Smooth muscle cell (in vitro differentiated cells): ENCODE measurements at regions not wholly inside any gene's neighbourhood (a gene's known extent, or its start where the extent isn't known, plus 50 kb on each side); places are given as distances from the start of the nearest gene placed in this dataset.

Source experiments
- DNase-seq: peaks from one replicate; lab custom pipeline; 2025; ENCODE audit not compliant: unreplicated experiment; lab: John Stamatoyannopoulos, UW
- H2AFZ ChIP-seq: fragments of 200-600 bp; sonication (generic); 2 replicates; pipeline ENCODE4 v1.6.0; 2016; ENCODE audit warnings: antibody characterized with exemption, low read depth, mild to moderate bottlenecking
- H3F3A ChIP-seq: fragments of 200-600 bp; sonication (generic); 2 replicates; pipeline ENCODE4 v1.6.0; 2017; ENCODE audit warnings: antibody characterized with exemption, low read depth
- H3K27ac ChIP-seq: fragments of 200-600 bp; sonication (generic); 2 replicates; pipeline ENCODE4 v1.5.1; 2016; ENCODE audit warnings: low read depth, mild to moderate bottlenecking
- H3K27me3 ChIP-seq: fragments of 200-600 bp; sonication (generic); 2 replicates; pipeline ENCODE4 v1.6.1; 2016; ENCODE audit warnings: low read depth, mild to moderate bottlenecking
- H3K36me3 ChIP-seq: fragments of 200-600 bp; sonication (generic); 2 replicates; pipeline ENCODE4 v1.5.1; 2016; ENCODE audit warnings: low read depth
- H3K4me1 ChIP-seq: fragments of 200-600 bp; sonication (generic); 2 replicates; pipeline ENCODE4 v1.5.1; 2016; ENCODE audit warnings: low read depth
- H3K4me2 ChIP-seq: fragments of 200-600 bp; sonication (generic); 2 replicates; pipeline ENCODE4 v1.6.0; 2016; ENCODE audit warnings: mild to moderate bottlenecking
- H3K4me3 ChIP-seq: fragments of 200-600 bp; sonication (generic); 2 replicates; pipeline ENCODE4 v1.5.1; 2016; ENCODE audit warnings: mild to moderate bottlenecking
- H3K79me2 ChIP-seq: fragments of 200-600 bp; sonication (generic); 2 replicates; pipeline ENCODE4 v1.6.0; 2016; ENCODE audit warnings: low read depth, mild to moderate bottlenecking
- H3K9ac ChIP-seq: fragments of 200-600 bp; sonication (generic); 2 replicates; pipeline ENCODE4 v1.6.0; 2016; ENCODE audit warnings: low read depth
- H3K9me3 ChIP-seq: fragments of 200-600 bp; sonication (generic); replicated peaks from 2 replicates; pipeline ENCODE4 v1.5.1; 2016; ENCODE audit warnings: low read depth
- H4K20me1 ChIP-seq: fragments of 200-600 bp; sonication (generic); 2 replicates; pipeline ENCODE4 v1.6.0; 2016; ENCODE audit warnings: low read depth
- WGBS: methylation state at CpG from one replicate; pipeline ENCODE4 v1.1.7; 2016; ENCODE audit warnings: low lambda C conversion rate; 5-methylcytosine and 5-hydroxymethylcytosine counted together
- TF ChIP-seq, protein P1 (sequence below): fragments of 200-600 bp; sonication (generic); IDR thresholded peaks from 2 replicates; pipeline ENCODE4 v1.5.1; 2017; ENCODE audit warnings: borderline replicate concordance, mild to moderate bottlenecking, antibody characterized with exemption; ENCODE audit not compliant: insufficient read depth, poor library complexity, severe bottlenecking

DNA sequence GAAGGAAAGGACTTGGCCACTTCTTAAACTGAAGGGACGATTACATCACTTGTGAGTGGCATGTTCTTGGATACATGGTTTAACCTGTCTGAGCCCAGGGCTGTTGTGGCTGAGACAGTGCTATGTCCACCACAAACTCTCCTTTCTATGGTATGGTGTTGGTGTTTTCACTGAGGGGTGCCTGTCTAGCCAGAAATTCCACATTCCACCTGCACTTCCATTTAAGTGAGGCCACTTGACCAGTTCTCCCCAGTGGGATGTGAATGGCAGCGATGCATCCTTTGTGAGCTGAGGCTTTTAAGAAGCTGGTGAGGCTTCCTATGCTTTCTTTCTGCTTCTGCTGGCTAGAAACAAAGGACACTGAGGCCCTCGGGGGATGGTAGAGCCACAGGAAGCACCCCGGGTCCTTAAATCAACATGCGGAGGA, 151.4 kb upstream of the CHD6 start:
- Histone ChIP-seq H4K20me1 (no peaks in the 10 kb centered on the region), H3K4me2 (no peak overlapping the region), H3F3A (no peaks in the 10 kb centered on the region), H3K36me3 (no peaks in the 10 kb centered on the region), H3K79me2 (no peaks in the 10 kb centered on the region), H2AFZ (no peak overlapping the region), H3K4me3 (no peak overlapping the region), H3K9ac (no peak overlapping the region), H3K4me1 (peaks cover 11% of the 10 kb centered on the region), H3K27ac (no peak overlapping the region), H3K27me3 (peaks cover 15% of the 10 kb centered on the region), H3K9me3 (no peaks in the 10 kb centered on the region)
- 47% methylated on average over 5 of the region's 5 CpGs for WGBS
- DNase-seq, result no peak
- TF ChIP-seq, protein P1, sequence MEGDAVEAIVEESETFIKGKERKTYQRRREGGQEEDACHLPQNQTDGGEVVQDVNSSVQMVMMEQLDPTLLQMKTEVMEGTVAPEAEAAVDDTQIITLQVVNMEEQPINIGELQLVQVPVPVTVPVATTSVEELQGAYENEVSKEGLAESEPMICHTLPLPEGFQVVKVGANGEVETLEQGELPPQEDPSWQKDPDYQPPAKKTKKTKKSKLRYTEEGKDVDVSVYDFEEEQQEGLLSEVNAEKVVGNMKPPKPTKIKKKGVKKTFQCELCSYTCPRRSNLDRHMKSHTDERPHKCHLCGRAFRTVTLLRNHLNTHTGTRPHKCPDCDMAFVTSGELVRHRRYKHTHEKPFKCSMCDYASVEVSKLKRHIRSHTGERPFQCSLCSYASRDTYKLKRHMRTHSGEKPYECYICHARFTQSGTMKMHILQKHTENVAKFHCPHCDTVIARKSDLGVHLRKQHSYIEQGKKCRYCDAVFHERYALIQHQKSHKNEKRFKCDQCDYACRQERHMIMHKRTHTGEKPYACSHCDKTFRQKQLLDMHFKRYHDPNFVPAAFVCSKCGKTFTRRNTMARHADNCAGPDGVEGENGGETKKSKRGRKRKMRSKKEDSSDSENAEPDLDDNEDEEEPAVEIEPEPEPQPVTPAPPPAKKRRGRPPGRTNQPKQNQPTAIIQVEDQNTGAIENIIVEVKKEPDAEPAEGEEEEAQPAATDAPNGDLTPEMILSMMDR, result no peak

DNA sequence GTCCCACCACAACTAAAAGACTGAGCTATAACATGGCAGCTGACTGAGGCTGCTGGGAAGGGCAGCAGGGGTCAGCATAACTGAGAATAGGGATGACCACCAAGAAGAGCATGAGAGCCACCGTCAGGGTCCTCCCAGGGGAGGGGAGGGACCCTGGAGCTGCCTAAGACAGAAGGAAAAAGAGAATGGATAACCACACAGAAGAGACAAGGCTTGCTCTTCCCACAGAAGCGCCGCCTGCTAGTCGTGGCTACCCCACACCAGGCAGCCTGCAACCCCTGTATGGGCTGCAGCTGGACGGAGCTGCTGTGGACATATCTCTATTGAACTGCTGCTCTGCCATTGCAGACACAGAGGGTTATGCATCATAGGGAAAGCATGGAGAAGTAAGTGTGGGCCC, 132.0 kb upstream of the CHD6 start:
- Histone ChIP-seq H3K4me3 (no peak overlapping the region), H3K79me2 (no peaks in the 10 kb centered on the region), H3K9me3 (no peaks in the 10 kb centered on the region), H3K27ac (no peak overlapping the region), H3K4me1 (no peaks in the 10 kb centered on the region), H3K27me3 (no peaks in the 10 kb centered on the region), H3K4me2 (no peak overlapping the region), H3F3A (no peaks in the 10 kb centered on the region), H3K36me3 (no peaks in the 10 kb centered on the region), H2AFZ (no peak overlapping the region), H3K9ac (no peak overlapping the region), H4K20me1 (no peaks in the 10 kb centered on the region)
- DNase-seq, result no peak
- 57% methylated on average over 5 of the region's 5 CpGs for WGBS
- TF ChIP-seq, protein P1, result no peak

DNA sequence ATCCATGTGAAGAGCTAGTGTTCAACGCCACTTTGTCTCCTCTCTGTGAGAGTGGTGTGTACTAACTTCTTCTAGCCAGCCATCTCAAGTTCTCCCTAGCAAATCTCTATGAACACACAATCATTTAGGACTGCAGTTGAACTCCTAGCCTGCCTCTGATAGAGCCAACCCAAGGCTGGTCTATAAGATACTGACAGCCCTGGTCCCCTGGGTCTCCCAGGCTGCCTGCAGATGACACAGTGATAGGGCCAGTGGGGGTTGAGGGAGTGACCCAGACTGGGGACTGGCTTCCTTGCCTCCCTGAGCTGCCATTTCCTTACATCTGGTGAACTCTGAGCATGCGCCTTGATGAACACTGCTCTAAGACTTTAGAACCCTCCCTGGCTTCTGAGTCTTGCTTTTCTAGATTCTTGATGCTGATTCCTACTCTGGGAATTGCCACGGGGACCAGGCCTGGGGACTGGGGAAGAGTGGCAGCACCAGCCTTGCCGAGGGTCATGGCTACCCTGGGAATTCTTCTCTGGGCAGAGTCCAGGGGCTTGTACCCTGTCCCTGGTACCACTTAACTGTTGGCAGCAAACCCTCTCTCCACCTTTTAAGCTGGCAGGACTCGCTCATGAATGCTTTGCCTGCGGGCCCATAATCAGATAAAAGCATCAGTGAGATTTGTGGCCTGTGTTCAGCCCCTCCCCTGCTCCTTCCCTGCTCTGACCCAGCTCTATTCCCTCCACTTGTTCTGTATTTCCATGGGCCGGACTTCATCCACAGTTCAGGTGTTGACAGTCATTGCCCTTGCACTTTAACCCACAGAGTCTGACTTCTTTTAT, 130.8 kb upstream of the CHD6 start:
- Histone ChIP-seq H3K36me3 (no peaks in the 10 kb centered on the region), H3K27ac (no peak overlapping the region), H3K4me1 (no peaks in the 10 kb centered on the region), H3K9ac (no peak overlapping the region), H3K4me2 (no peak overlapping the region), H3K79me2 (no peaks in the 10 kb centered on the region), H4K20me1 (no peaks in the 10 kb centered on the region), H3F3A (no peaks in the 10 kb centered on the region), H3K9me3 (no peaks in the 10 kb centered on the region), H3K27me3 (no peaks in the 10 kb centered on the region), H3K4me3 (no peak overlapping the region), H2AFZ (no peak overlapping the region)
- TF ChIP-seq, protein P1, result no peak
- no peak for DNase-seq
- 91% methylated on average over 7 of the region's 7 CpGs for WGBS

GRCh38 chr20:41748051-41748450, 129.9 kb upstream of the CHD6 start:
- no peak overlapping the region for H3K9ac ChIP-seq
- H4K20me1 ChIP-seq, result no peaks in the 10 kb centered on the region
- no peaks in the 10 kb centered on the region for H3K27me3 ChIP-seq
- H3K36me3 ChIP-seq, result no peaks in the 10 kb centered on the region
- WGBS, result 86% methylated on average over 4 of the region's 4 CpGs
- DNase-seq, result no peak
- TF ChIP-seq, protein P1, result no peak
- no peak overlapping the region for H3K4me3 ChIP-seq
- H3K79me2 ChIP-seq, result no peaks in the 10 kb centered on the region
- no peak overlapping the region for H2AFZ ChIP-seq
- H3F3A ChIP-seq, result no peaks in the 10 kb centered on the region
- no peaks in the 10 kb centered on the region for H3K9me3 ChIP-seq
- H3K4me2 ChIP-seq, result no peak overlapping the region
- no peaks in the 10 kb centered on the region for H3K4me1 ChIP-seq
- H3K27ac ChIP-seq, result no peak overlapping the region
